Heart right ventricle (tissue), 16 donors: ENCODE measurements at regions not wholly inside any gene's neighbourhood (a gene's known extent, or its start where the extent isn't known, plus 50 kb on each side); places are given as distances from the start of the nearest gene placed in this dataset.

Experiments used
- ATAC-seq, 8 donors: fragments of 200-7000 bp; cut with Tn5 transposase; one replicate each; pipeline ENCODE4 v1.9.1; 2020; ENCODE audit warnings: mild to moderate bottlenecking in 8 of 8, moderate library complexity in 8 of 8, moderate number of reproducible peaks in 1 of 8
- DNase-seq, 2 donors: peaks; one replicate each; pipeline ENCODE4 v3.0.0-alpha.2; 2020
- H3K27ac ChIP-seq, 10 donors: fragments of 200-600 bp; sonication (generic) in 2 of 10; one replicate each; pipeline versions ENCODE4 v1.5.0 to v1.8.0; 2020 to 2022; ENCODE audit warnings: mild to moderate bottlenecking in 3 of 10
- H3K27me3 ChIP-seq, 7 donors: fragments of 200-600 bp; one replicate each; pipeline ENCODE4 v1.8.0; 2021 to 2022; ENCODE audit warnings: mild to moderate bottlenecking in 2 of 7
- H3K36me3 ChIP-seq, 9 donors: fragments of 200-600 bp; sonication (generic) in 1 of 9; one replicate each; pipeline versions ENCODE4 v1.5.0 to v1.8.0; 2020 to 2022; ENCODE audit warnings: mild to moderate bottlenecking in 2 of 9
- H3K4me1 ChIP-seq, 9 donors: fragments of 200-600 bp; sonication (generic) in 1 of 9; one replicate each; pipeline versions ENCODE4 v1.5.0 to v1.8.0; 2020 to 2022; ENCODE audit warnings: mild to moderate bottlenecking in 4 of 9
- H3K4me3 ChIP-seq, 10 donors: fragments of 200-600 bp; sonication (generic) in 2 of 10; one replicate each; pipeline versions ENCODE4 v1.5.0 to v1.8.0; 2020 to 2022; ENCODE audit warnings: mild to moderate bottlenecking in 7 of 10, moderate library complexity in 2 of 10
- H3K9me3 ChIP-seq, 11 donors: fragments of 200-600 bp in 10 of 11; sonication (generic) in 2 of 11; one replicate each; pipeline versions ENCODE4 v1.5.0 to v1.8.0; 2013 to 2022; ENCODE audit warnings: mild to moderate bottlenecking in 2 of 11, control low read depth in 1 of 11, moderate library complexity in 1 of 11
- WGBS, 2 donors: extraction: QIAGEN DNeasy Blood & Tissue Kit; methylation state at CpG; one replicate each; pipeline ENCODE4 v1.1.7; 2013; ENCODE audit warnings: inconsistent platforms in 1 of 2; 5-methylcytosine and 5-hydroxymethylcytosine counted together
- intact Hi-C, 10 donors: fragments of 100-400 bp; cut with DNase I; formaldehyde crosslinking; loops; one replicate each; pipeline versions ENCODE4 v1.11.1 to v1.14.2; 2022
- TF ChIP-seq, protein P1 (sequence below), 9 donors: fragments of 200-600 bp; sonication (generic) in 2 of 9; IDR thresholded peaks; one replicate each; pipeline versions ENCODE4 v1.5.0 to v1.8.0; 2021 to 2022; ENCODE audit warnings: antibody characterized with exemption in 9 of 9, mild to moderate bottlenecking in 5 of 9, moderate library complexity in 1 of 9
- donor health status: Arrhythmogenic right ventricular cardiomyopathy.
- donor health status: ischemic (EF 13 %, LVEDD 7.1; RV severe dilation, severe dysfunction).
- donor health status: healthy with polysubstance abuse.
- donor health status: DM: no; HTN: yes; CAD: no.
- donor health status: DM: no; HTN: no; CAD: no.
- donor health status: ischemic (EF 25% LVEDD 6.9; RV normal size, moderate dysfunction).
- donor health status: ischemic (EF 25% LVEDD 5.7; RV mildly dilated, moderate dysfunction).
- donor health status: healthy.
- donor health status: DM: yes; HTN: yes; CAD: no.
- donor health status: Ischemic cardiomyopathy.
- donor health status: ischemic (EF 35%, LVEDD 5.7; RV mildly dilated, moderate dysfunction).
- donor health status: nonischemic (EF 11% LVEDD 7.7; RV severe dilation, severe dysfunction).
- donor health status: DM: yes; HTN: yes; CAD: no.
- donor health status: PGD.
- donor health status: ischemic (EF 29% LVEDD 5.4; RV normal size, mild dysfunction).
- donor health status: nonischemic (EF 23%, LVEDD 6.1; RV moderate dilation, normal function).

DNA sequence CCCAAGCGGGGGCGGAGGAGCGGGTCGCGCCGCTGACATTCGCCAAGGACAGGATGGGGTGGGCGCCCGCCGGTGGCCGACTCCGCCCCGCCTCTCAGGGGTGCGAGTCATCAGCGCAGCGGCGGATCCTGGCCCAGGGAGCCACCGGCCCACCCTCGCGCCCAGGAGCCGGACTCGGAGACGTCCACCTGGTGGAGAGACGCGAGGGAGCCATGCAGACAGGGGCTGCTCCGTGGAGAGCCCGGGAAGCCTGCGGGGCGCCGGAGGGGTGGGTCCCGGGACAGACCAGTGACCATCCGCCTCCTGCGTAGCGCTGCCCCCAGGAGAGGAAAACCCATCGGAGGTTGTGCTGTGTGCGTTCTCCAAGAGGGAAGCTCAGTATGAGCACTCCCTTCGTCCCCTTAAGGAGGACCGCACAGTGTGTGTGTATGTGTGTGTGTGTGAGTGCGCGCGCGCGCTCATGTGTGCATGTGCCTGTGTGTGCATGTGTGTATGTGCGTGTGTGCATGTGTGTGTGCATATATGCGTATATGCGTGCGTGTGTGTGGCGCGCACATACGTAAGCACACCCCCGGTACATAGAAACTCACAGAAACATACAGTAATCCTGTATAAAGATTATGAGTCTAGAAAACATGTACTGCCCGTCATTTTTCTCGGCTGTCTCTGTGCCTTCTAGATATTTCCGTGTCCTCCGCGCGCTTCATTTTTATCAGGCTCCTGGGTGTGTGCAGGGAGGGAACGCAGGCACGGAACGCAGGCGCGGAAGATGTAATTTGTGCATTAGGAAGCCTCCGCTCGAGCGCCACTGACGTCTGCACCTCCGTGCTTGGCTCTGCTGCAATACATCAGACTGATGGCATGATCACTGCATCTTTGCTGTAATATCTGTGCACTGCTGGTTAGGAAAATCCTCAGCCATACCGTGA lies 158.9 kb downstream of the TBXT start:
- TF ChIP-seq, protein P1, sequence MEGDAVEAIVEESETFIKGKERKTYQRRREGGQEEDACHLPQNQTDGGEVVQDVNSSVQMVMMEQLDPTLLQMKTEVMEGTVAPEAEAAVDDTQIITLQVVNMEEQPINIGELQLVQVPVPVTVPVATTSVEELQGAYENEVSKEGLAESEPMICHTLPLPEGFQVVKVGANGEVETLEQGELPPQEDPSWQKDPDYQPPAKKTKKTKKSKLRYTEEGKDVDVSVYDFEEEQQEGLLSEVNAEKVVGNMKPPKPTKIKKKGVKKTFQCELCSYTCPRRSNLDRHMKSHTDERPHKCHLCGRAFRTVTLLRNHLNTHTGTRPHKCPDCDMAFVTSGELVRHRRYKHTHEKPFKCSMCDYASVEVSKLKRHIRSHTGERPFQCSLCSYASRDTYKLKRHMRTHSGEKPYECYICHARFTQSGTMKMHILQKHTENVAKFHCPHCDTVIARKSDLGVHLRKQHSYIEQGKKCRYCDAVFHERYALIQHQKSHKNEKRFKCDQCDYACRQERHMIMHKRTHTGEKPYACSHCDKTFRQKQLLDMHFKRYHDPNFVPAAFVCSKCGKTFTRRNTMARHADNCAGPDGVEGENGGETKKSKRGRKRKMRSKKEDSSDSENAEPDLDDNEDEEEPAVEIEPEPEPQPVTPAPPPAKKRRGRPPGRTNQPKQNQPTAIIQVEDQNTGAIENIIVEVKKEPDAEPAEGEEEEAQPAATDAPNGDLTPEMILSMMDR (IDR thresholded peaks at IDR 0.05) = peak in 1 of 9 donors; percentile 8
- H3K36me3 ChIP-seq = no peaks in the 10 kb centered on the region
- 1 to 2% methylated on average over 68 of the region's 68 CpGs for WGBS, 2 donors
- ATAC-seq = peak in 2 of 8 donors; percentile 12 to 27
- intact Hi-C loops = loop anchor here in 2 of 10 donors (5.0 to 10.0 kb wide), 2 partner anchors 86 to 89 kb away; no protein-coding TSS in a partner anchor
- H3K4me1 ChIP-seq = peaks cover 4 to 45% (median 28%) of the 10 kb centered on the region in 9 donors
- DNase-seq = peak in 1 of 2 donors; percentile 30
- peak overlapping the region in 1 of 10 donors; percentile 46 for H3K27ac ChIP-seq
- H3K4me3 ChIP-seq = peak overlapping the region in 9 of 10 donors; percentile 8 to 51 (median 41)
- H3K9me3 ChIP-seq = no peaks in the 10 kb centered on the region
- peaks cover 5 to 83% (median 78%) of the 10 kb centered on the region in 7 donors for H3K27me3 ChIP-seq

DNA sequence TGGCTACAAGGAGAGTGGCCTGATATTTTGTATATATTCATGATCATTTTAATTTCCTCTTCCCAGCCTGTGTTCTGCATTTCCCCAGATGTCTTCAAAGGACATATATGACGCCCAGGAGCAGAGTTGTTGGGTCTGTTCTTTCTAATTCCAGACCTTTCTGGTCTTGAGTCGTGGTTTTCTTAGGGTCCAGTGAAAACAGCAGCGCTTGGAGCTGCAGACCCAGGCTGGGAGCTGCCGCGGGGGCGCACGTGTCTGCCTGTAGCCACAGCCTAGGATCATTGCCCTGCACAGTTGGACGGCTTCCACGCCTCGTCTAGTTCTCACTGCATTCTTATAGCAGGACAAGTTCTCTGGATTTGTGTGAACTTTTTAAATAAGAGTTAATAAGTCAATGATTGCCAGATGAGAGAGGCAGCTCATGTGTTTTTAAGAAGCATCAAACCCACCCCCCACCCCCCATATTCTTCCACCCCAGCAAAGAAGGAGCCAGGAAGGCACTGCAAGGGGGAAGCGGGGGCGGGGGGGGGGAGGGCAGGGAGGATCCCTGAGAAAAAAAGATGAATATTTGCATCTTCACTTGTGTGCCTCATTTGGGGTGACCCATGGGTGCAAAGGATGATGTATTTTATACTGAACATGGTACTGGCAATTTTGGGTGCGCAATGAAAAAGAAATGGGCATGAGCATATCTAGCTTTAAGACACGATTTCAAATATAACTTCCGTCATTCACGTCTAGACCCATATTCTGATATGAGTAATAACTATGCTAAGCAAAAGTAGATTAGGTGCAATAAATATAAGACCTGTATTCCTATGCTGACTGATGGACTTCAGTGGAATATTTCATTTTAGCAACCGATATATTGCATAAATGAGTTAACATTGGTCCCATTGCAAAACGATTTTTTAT lies 160.0 kb downstream of the TBXT start:
- Histone ChIP-seq H3K4me1 (peaks cover 4 to 45% (median 28%) of the 10 kb centered on the region in 9 donors), H3K4me3 (peak overlapping the region in 4 of 10 donors; percentile 8 to 52 (median 44)), H3K36me3 (no peaks in the 10 kb centered on the region), H3K9me3 (no peaks in the 10 kb centered on the region), H3K27me3 (peaks cover 5 to 76% (median 73%) of the 10 kb centered on the region in 7 donors), H3K27ac (peak overlapping the region in 2 of 10 donors; percentile 84)
- TF ChIP-seq, protein P1 (IDR thresholded peaks at IDR 0.05) = no peak
- ATAC-seq (peak in 4 of 8 donors; percentile 30 to 61 (median 47)), DNase-seq (peak; percentile 67 to 75)
- intact Hi-C loops = loop anchor here in 2 of 10 donors (5.0 to 10.0 kb wide), 2 partner anchors 87 to 90 kb away; no protein-coding TSS in a partner anchor
- WGBS, 2 donors = 7% methylated on average over 18 of the region's 18 CpGs

GRCh38 chr6:166006900-166007301 lies 160.8 kb downstream of the TBXT start:
- Histone ChIP-seq H3K9me3 (no peaks in the 10 kb centered on the region), H3K4me3 (peak overlapping the region in 7 of 10 donors; percentile 19 to 52 (median 38)), H3K36me3 (no peaks in the 10 kb centered on the region), H3K27ac (peak overlapping the region in 6 of 10 donors; percentile 4 to 90 (median 84)), H3K27me3 (peaks cover 5 to 69% (median 68%) of the 10 kb centered on the region in 7 donors), H3K4me1 (peaks cover 4 to 45% (median 28%) of the 10 kb centered on the region in 9 donors)
- intact Hi-C loops = loop anchor here in 2 of 10 donors (5.0 to 10.0 kb wide), 2 partner anchors 88 to 90 kb away; no protein-coding TSS in a partner anchor
- TF ChIP-seq, protein P1 (IDR thresholded peaks at IDR 0.05) = no peak
- 10 to 11% methylated on average over 6 of the region's 6 CpGs for WGBS, 2 donors
- ATAC-seq (peak in 1 of 8 donors; percentile 39), DNase-seq (no peak)
